Heart left ventricle (tissue), 16 donors: ENCODE measurements at regions not wholly inside any gene's neighbourhood (a gene's known extent, or its start where the extent isn't known, plus 50 kb on each side); places are given as distances from the start of the nearest gene placed in this dataset.

Experiments used
- ATAC-seq, 4 donors: fragments of 200-7000 bp; cut with Tn5 transposase; one replicate each; pipeline ENCODE4 v1.9.1; 2020 to 2022; ENCODE audit warnings: moderate library complexity in 4 of 4, mild to moderate bottlenecking in 3 of 4, moderate number of reproducible peaks in 1 of 4
- DNase-seq, 5 donors: peaks; one replicate each; pipeline ENCODE4 v3.0.0-alpha.2; 2020
- H3K27ac ChIP-seq, 12 donors: fragments of 200-600 bp; sonication (generic) in 4 of 12; one replicate each; pipeline versions ENCODE4 v1.5.0 to v1.8.0; 2016 to 2022; ENCODE audit warnings: mild to moderate bottlenecking in 2 of 12
- H3K27me3 ChIP-seq, 9 donors: fragments of 200-600 bp; sonication (generic) in 2 of 9; one replicate each; pipeline versions ENCODE4 v1.5.1 to v1.8.0; 2016 to 2022; ENCODE audit warnings: mild to moderate bottlenecking in 3 of 9
- H3K36me3 ChIP-seq, 9 donors: fragments of 200-600 bp; sonication (generic) in 2 of 9; one replicate each; pipeline versions ENCODE4 v1.5.0 to v1.8.0; 2018 to 2022; ENCODE audit warnings: mild to moderate bottlenecking in 2 of 9
- H3K4me1 ChIP-seq, 12 donors: fragments of 200-600 bp; sonication (generic) in 4 of 12; one replicate each; pipeline versions ENCODE4 v1.5.0 to v1.8.0; 2016 to 2022; ENCODE audit warnings: mild to moderate bottlenecking in 3 of 12
- H3K4me3 ChIP-seq, 12 donors: fragments of 200-600 bp; sonication (generic) in 4 of 12; one replicate each; pipeline versions ENCODE4 v1.5.0 to v1.8.0; 2017 to 2022; ENCODE audit warnings: mild to moderate bottlenecking in 9 of 12, moderate library complexity in 4 of 12
- H3K9me3 ChIP-seq, 12 donors: fragments of 200-600 bp; sonication (generic) in 4 of 12; one replicate each; pipeline versions ENCODE4 v1.5.0 to v1.8.0; 2016 to 2022; ENCODE audit warnings: mild to moderate bottlenecking in 1 of 12
- POLR2A ChIP-seq, 2 donors: fragments of 450-650 bp; IDR thresholded peaks; one replicate each; pipeline ENCODE4 v1.6.1; 2017; ENCODE audit warnings: antibody characterized with exemption in 2 of 2, mild to moderate bottlenecking in 2 of 2, moderate library complexity in 2 of 2
- WGBS, 4 donors: extraction: QIAGEN DNeasy Blood & Tissue Kit in 2 of 4; methylation state at CpG; one replicate each; pipeline versions ENCODE4 v1.1.5 to v1.1.7; 2013 to 2018; 5-methylcytosine and 5-hydroxymethylcytosine counted together
- intact Hi-C, 10 donors: fragments of 100-400 bp; cut with DNase I; formaldehyde crosslinking; loops; one replicate each; pipeline versions ENCODE4 v1.11.1 to v1.14.2; 2022
- TF ChIP-seq, protein P1 (sequence below), 12 donors: fragments of 200-600 bp; sonication (generic) in 4 of 12; IDR thresholded peaks; one replicate each; pipeline versions ENCODE4 v1.5.0 to v1.8.0; 2018 to 2022; ENCODE audit warnings: antibody characterized with exemption in 12 of 12, mild to moderate bottlenecking in 5 of 12
- donor health status: ischemic (EF 13 %, LVEDD 7.1; RV severe dilation, severe dysfunction).
- donor health status: healthy with polysubstance abuse.
- donor health status: DM: no; HTN: yes; CAD: no.
- donor health status: DM: no; HTN: no; CAD: no.
- donor health status: ischemic (EF 25% LVEDD 6.9; RV normal size, moderate dysfunction).
- donor health status: ischemic (EF 25% LVEDD 5.7; RV mildly dilated, moderate dysfunction).
- donor health status: healthy.
- donor health status: DM: yes; HTN: yes; CAD: no.
- donor health status: ischemic (EF 35%, LVEDD 5.7; RV mildly dilated, moderate dysfunction).
- donor health status: nonischemic (EF 11% LVEDD 7.7; RV severe dilation, severe dysfunction).
- donor health status: DM: yes; HTN: yes; CAD: no.
- donor health status: PGD.
- donor health status: ischemic (EF 29% LVEDD 5.4; RV normal size, mild dysfunction).
- donor health status: nonischemic (EF 23%, LVEDD 6.1; RV moderate dilation, normal function).

DNA sequence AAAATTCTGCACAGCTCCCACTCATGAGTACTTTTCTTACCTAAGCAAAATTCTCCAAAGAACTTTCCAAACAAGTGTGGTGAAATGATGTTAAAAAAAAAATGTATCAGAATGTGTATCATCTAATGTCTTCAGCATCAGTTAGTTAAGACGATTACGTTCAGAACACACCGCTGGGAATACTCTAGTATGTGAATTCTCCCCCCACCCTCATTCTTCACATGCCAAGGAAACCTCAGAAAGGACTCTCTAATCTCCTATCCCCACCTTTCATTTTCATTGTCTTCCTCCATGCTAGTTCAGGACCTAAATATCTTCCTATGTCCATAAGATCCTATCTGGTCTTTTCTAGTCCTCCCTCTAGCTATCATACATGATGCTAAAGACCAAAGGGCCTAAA, 457.4 kb downstream of the SHQ1 start:
- DNase-seq: no peak
- intact Hi-C loops: no loop called here

DNA sequence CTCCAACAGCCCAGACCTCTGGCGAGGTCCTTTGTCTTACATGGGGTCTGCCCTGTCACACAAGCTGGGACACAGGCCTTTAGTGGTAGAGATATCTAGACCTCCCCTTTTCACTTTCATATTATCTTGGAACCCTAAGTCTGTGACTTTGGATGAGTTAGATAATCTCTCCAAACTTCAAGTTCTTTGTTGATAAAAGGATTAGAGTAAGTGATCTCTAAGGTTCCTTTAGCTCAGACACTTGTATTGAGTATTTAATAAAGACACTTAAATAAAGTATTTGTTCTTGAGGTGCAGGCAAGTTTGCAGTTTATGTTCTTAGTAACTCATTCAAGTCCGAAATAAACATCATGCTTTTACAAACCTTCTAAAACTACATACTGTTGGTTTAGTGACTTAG, 459.6 kb downstream of the SHQ1 start:
- Histone ChIP-seq H3K27ac (no peak overlapping the region), H3K4me1 (peaks cover 0 to 45% (median 16%) of the 10 kb centered on the region in 12 donors), H3K9me3 (no peaks in the 10 kb centered on the region), H3K4me3 (no peak overlapping the region), H3K27me3 (no peaks in the 10 kb centered on the region), H3K36me3 (no peaks in the 10 kb centered on the region)
- intact Hi-C loops: no loop called here
- ATAC-seq: no peak
- no peak for TF ChIP-seq POLR2A (IDR thresholded peaks at IDR 0.05)
- TF ChIP-seq, protein P1, sequence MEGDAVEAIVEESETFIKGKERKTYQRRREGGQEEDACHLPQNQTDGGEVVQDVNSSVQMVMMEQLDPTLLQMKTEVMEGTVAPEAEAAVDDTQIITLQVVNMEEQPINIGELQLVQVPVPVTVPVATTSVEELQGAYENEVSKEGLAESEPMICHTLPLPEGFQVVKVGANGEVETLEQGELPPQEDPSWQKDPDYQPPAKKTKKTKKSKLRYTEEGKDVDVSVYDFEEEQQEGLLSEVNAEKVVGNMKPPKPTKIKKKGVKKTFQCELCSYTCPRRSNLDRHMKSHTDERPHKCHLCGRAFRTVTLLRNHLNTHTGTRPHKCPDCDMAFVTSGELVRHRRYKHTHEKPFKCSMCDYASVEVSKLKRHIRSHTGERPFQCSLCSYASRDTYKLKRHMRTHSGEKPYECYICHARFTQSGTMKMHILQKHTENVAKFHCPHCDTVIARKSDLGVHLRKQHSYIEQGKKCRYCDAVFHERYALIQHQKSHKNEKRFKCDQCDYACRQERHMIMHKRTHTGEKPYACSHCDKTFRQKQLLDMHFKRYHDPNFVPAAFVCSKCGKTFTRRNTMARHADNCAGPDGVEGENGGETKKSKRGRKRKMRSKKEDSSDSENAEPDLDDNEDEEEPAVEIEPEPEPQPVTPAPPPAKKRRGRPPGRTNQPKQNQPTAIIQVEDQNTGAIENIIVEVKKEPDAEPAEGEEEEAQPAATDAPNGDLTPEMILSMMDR (IDR thresholded peaks at IDR 0.05): no peak
- no peak for DNase-seq
- WGBS, 4 donors: 95 to 99% (median 98%) methylated on average over 2 of the region's 2 CpGs

More for the DNA sequence above, 457.4 kb downstream of the SHQ1 start:
- TF ChIP-seq, protein P1 (IDR thresholded peaks at IDR 0.05): no peak
- TF ChIP-seq POLR2A (IDR thresholded peaks at IDR 0.05): no peak
- Histone ChIP-seq H3K4me1 (peaks cover 0 to 34% (median 8%) of the 10 kb centered on the region in 12 donors), H3K27ac (no peak overlapping the region), H3K36me3 (no peaks in the 10 kb centered on the region), H3K9me3 (no peaks in the 10 kb centered on the region), H3K4me3 (no peak overlapping the region), H3K27me3 (no peaks in the 10 kb centered on the region)
- 66 to 74% (median 69%) methylated on average over 3 of the region's 3 CpGs for WGBS, 4 donors
- no peak for ATAC-seq

DNA sequence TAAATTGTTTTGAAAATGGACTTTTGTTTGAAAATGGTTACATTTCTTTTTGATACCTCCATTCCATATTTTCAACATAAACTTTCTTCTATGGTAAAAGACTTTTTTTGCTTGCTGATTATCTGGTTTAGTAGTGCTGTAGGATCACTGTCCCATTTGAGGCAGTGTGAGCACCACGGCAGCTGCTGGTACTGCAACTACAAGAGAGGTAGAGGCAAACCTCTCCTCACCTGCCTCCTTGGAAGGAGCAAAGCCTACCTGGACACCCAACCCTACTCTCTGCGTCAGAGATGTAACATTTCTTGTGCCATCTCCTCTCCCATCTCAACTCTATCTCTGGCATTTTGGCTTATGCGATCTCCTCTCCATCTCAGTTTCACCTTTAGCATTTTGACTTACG, 460.1 kb downstream of the SHQ1 start:
- ATAC-seq (no peak), DNase-seq (no peak)
- Histone ChIP-seq H3K4me1 (peaks cover 0 to 48% (median 16%) of the 10 kb centered on the region in 12 donors), H3K27ac (no peak overlapping the region), H3K27me3 (no peaks in the 10 kb centered on the region), H3K36me3 (no peaks in the 10 kb centered on the region), H3K9me3 (no peaks in the 10 kb centered on the region), H3K4me3 (no peak overlapping the region)
- TF ChIP-seq, protein P1 (IDR thresholded peaks at IDR 0.05): no peak
- TF ChIP-seq POLR2A (IDR thresholded peaks at IDR 0.05): no peak
- WGBS, 4 donors: 91 to 94% (median 93%) methylated on average over 4 of the region's 4 CpGs
- intact Hi-C loops: no loop called here

DNA sequence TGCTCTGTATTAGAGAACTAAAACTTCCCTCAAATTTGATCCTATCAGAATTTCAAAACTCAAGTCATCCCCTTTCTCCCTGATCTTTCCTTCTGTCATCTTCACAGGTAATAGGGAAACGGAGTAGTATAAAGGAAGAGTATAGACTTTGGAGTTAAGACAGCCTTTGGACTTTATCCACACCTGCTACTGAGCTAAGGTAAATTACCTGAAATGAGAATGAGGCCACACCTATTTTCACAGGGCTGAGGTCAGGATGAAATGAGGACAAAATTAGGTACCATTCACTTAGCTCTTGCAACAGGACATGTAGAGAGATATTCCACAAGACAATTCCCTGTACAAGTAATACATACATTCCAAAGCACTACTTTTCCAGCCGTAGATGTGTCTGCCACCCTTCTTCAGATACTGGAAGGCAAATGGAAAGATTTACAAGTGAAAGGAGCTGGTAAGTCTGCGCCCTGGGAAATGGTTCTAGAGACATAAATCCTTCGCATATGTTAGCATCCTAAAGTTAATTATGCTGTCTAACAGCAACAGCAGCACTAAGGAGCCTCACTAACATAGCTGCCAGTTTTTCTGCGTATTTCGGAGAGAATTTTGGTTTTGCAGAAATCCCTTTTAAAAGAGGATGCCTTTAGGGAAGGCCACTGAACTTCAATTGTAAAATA, 461.8 kb downstream of the SHQ1 start:
- H3K4me1 ChIP-seq: peaks cover 0 to 55% (median 23%) of the 10 kb centered on the region in 12 donors
- H3K9me3 ChIP-seq: no peaks in the 10 kb centered on the region
- ATAC-seq (no peak), DNase-seq (no peak)
- H3K27me3 ChIP-seq: no peaks in the 10 kb centered on the region
- TF ChIP-seq, protein P1 (IDR thresholded peaks at IDR 0.05): no peak
- TF ChIP-seq POLR2A (IDR thresholded peaks at IDR 0.05): no peak
- no peak overlapping the region for H3K27ac ChIP-seq
- H3K4me3 ChIP-seq: no peak overlapping the region
- 94 to 97% (median 96%) methylated on average over 6 of the region's 6 CpGs for WGBS, 4 donors
- intact Hi-C loops: no loop called here
- no peaks in the 10 kb centered on the region for H3K36me3 ChIP-seq
